ENCODE measurements at regions not wholly inside any gene's neighbourhood (a gene's known extent, or its start where the extent isn't known, plus 50 kb on each side); places are given as distances from the start of the nearest gene placed in this dataset.

- TF ChIP-seq CTCF (IDR thresholded peaks at IDR 0.05) (no peak), POLR2A (IDR thresholded peaks at IDR 0.05) (no peak)
Observed at GRCh38 chr4:65202853-65203236, 467.4 kb downstream of the EPHA5 start.

Data from Peyer's patch (tissue), 4 donors.